Smooth muscle cell (in vitro differentiated cells): ENCODE measurements at regions not wholly inside any gene's neighbourhood (a gene's known extent, or its start where the extent isn't known, plus 50 kb on each side); places are given as distances from the start of the nearest gene placed in this dataset.
A peak's percentile ranks its signal among the peaks of the same experiment; 100 is the strongest.

Source experiments
- DNase-seq: peaks from one replicate; lab custom pipeline; 2025; ENCODE audit not compliant: unreplicated experiment; lab: John Stamatoyannopoulos, UW
- H2AFZ ChIP-seq: fragments of 200-600 bp; sonication (generic); 2 replicates; pipeline ENCODE4 v1.6.0; 2016; ENCODE audit warnings: antibody characterized with exemption, low read depth, mild to moderate bottlenecking
- H3F3A ChIP-seq: fragments of 200-600 bp; sonication (generic); 2 replicates; pipeline ENCODE4 v1.6.0; 2017; ENCODE audit warnings: antibody characterized with exemption, low read depth
- H3K27ac ChIP-seq: fragments of 200-600 bp; sonication (generic); 2 replicates; pipeline ENCODE4 v1.5.1; 2016; ENCODE audit warnings: low read depth, mild to moderate bottlenecking
- H3K27me3 ChIP-seq: fragments of 200-600 bp; sonication (generic); 2 replicates; pipeline ENCODE4 v1.6.1; 2016; ENCODE audit warnings: low read depth, mild to moderate bottlenecking
- H3K36me3 ChIP-seq: fragments of 200-600 bp; sonication (generic); 2 replicates; pipeline ENCODE4 v1.5.1; 2016; ENCODE audit warnings: low read depth
- H3K4me1 ChIP-seq: fragments of 200-600 bp; sonication (generic); 2 replicates; pipeline ENCODE4 v1.5.1; 2016; ENCODE audit warnings: low read depth
- H3K4me2 ChIP-seq: fragments of 200-600 bp; sonication (generic); 2 replicates; pipeline ENCODE4 v1.6.0; 2016; ENCODE audit warnings: mild to moderate bottlenecking
- H3K4me3 ChIP-seq: fragments of 200-600 bp; sonication (generic); 2 replicates; pipeline ENCODE4 v1.5.1; 2016; ENCODE audit warnings: mild to moderate bottlenecking
- H3K79me2 ChIP-seq: fragments of 200-600 bp; sonication (generic); 2 replicates; pipeline ENCODE4 v1.6.0; 2016; ENCODE audit warnings: low read depth, mild to moderate bottlenecking
- H3K9ac ChIP-seq: fragments of 200-600 bp; sonication (generic); 2 replicates; pipeline ENCODE4 v1.6.0; 2016; ENCODE audit warnings: low read depth
- H3K9me3 ChIP-seq: fragments of 200-600 bp; sonication (generic); replicated peaks from 2 replicates; pipeline ENCODE4 v1.5.1; 2016; ENCODE audit warnings: low read depth
- H4K20me1 ChIP-seq: fragments of 200-600 bp; sonication (generic); 2 replicates; pipeline ENCODE4 v1.6.0; 2016; ENCODE audit warnings: low read depth
- CTCF ChIP-seq: fragments of 200-600 bp; sonication (generic); IDR thresholded peaks from 2 replicates; pipeline ENCODE4 v1.5.1; 2017; ENCODE audit warnings: borderline replicate concordance, mild to moderate bottlenecking, antibody characterized with exemption; ENCODE audit not compliant: insufficient read depth, poor library complexity, severe bottlenecking
- WGBS: methylation state at CpG from one replicate; pipeline ENCODE4 v1.1.7; 2016; ENCODE audit warnings: low lambda C conversion rate; 5-methylcytosine and 5-hydroxymethylcytosine counted together

- Histone ChIP-seq H3K4me3 (no peak overlapping the region), H4K20me1 (no peaks in the 10 kb centered on the region), H3K27me3 (no peaks in the 10 kb centered on the region), H3K9ac (no peak overlapping the region), H3K4me1 (peaks cover 10% of the 10 kb centered on the region), H3K4me2 (peak overlapping the region; percentile 31), H3K27ac (no peak overlapping the region), H3K9me3 (no peaks in the 10 kb centered on the region), H3F3A (no peaks in the 10 kb centered on the region), H2AFZ (no peak overlapping the region), H3K36me3 (no peaks in the 10 kb centered on the region), H3K79me2 (no peaks in the 10 kb centered on the region)
- 59% methylated on average over 8 of the region's 8 CpGs for WGBS
- no peak for TF ChIP-seq CTCF
- DNase-seq: no peak
These were observed 165.0 kb downstream of the RCN1 start for GRCh38 chr11:32255841-32256240.

- 93% methylated on average over 4 of the region's 4 CpGs for WGBS
- H3K27me3 ChIP-seq: no peaks in the 10 kb centered on the region
- no peak for TF ChIP-seq CTCF
- no peaks in the 10 kb centered on the region for H3K9me3 ChIP-seq
- no peaks in the 10 kb centered on the region for H4K20me1 ChIP-seq
- no peak overlapping the region for H3K4me3 ChIP-seq
- H3K9ac ChIP-seq: no peak overlapping the region
- DNase-seq: no peak
- H3K4me2 ChIP-seq: no peak overlapping the region
- H3K4me1 ChIP-seq: peaks cover 10% of the 10 kb centered on the region
- no peaks in the 10 kb centered on the region for H3K79me2 ChIP-seq
- no peak overlapping the region for H2AFZ ChIP-seq
- no peaks in the 10 kb centered on the region for H3K36me3 ChIP-seq
- H3K27ac ChIP-seq: no peak overlapping the region
- H3F3A ChIP-seq: no peaks in the 10 kb centered on the region
These were observed 165.6 kb downstream of the RCN1 start for GRCh38 chr11:32256466-32256865.

GRCh38 chr11:32259641-32260081, 168.8 kb downstream of the RCN1 start:
- Histone ChIP-seq H3K4me1 (peaks cover 15% of the 10 kb centered on the region), H3K4me3 (no peak overlapping the region), H3K27me3 (no peaks in the 10 kb centered on the region), H3K79me2 (no peaks in the 10 kb centered on the region), H3K27ac (peak overlapping the region; percentile 70), H3F3A (no peaks in the 10 kb centered on the region), H4K20me1 (no peaks in the 10 kb centered on the region), H3K9me3 (no peaks in the 10 kb centered on the region), H3K9ac (no peak overlapping the region), H3K4me2 (peak overlapping the region; percentile 22), H2AFZ (peak overlapping the region; percentile 73), H3K36me3 (no peaks in the 10 kb centered on the region)
- 7% methylated on average over 3 of the region's 3 CpGs for whole genome bisulfite sequencing
- TF ChIP-seq CTCF: no peak
- DNase-seq: peak; percentile 10

GRCh38 chr11:32262367-32262766, 171.5 kb downstream of the RCN1 start:
- 83% methylated on average over 1 of the region's 1 CpG for WGBS
- H3K4me1 ChIP-seq: peaks cover 13% of the 10 kb centered on the region
- H3F3A ChIP-seq: peaks cover 13% of the 10 kb centered on the region
- no peaks in the 10 kb centered on the region for H3K9me3 ChIP-seq
- no peaks in the 10 kb centered on the region for H3K27me3 ChIP-seq
- no peak overlapping the region for H3K4me3 ChIP-seq
- no peaks in the 10 kb centered on the region for H3K36me3 ChIP-seq
- DNase-seq: no peak
- no peak overlapping the region for H3K27ac ChIP-seq
- TF ChIP-seq CTCF: no peak
- no peak overlapping the region for H2AFZ ChIP-seq
- H3K9ac ChIP-seq: no peak overlapping the region
- no peaks in the 10 kb centered on the region for H3K79me2 ChIP-seq
- no peak overlapping the region for H3K4me2 ChIP-seq
- no peaks in the 10 kb centered on the region for H4K20me1 ChIP-seq
